Bone marrow (tissue), 2 donors: ENCODE measurements at regions not wholly inside any gene's neighbourhood (a gene's known extent, or its start where the extent isn't known, plus 50 kb on each side); places are given as distances from the start of the nearest gene placed in this dataset.
A peak's percentile ranks its signal among the peaks of the same experiment; 100 is the strongest.

Experiments
- DNase-seq, 2 donors: peaks; one replicate each; lab custom pipeline; 2025; lab: John Stamatoyannopoulos, UW

DNA sequence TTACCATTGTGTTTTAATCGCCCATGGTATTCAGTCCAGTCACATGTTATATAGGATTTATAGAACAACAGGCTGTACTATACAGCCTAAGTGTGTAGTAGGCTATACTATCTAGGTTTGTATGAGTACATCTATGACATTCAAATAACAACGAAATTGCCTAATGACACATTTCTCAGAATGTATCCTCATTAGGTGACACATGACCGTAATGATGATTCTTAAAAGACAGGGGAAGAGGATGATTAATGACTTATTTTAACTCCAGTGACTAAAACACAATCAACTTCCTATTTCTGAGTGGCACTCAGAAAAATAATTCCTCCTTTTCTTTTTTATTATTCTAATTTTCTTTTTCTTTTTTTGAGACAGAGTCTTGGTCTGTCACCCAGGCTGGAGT lies 63.0 kb upstream of the ACSL3 start:
- DNase-seq = peak in 1 of 2 donors; percentile 86

DNA sequence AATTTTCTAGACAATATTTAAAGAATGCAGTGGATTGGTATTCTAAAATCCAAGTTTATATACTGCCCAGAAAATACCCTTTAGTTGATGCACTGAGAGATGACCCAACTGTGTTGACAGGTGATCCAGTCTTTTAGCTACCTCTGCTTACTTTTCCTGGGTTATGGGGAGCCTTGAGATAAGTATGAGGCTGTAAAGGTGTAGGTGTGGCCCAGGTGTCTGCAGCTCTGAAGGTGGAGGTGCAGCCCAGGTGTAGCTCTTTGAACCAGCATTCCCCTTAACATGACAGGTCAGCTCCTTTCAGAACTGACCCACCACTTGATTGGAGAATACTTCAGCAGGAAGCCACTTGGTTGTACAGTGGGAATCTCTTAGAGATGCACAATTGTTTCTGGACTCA lies 62.3 kb upstream of the ACSL3 start:
- no peak for DNase-seq

DNA sequence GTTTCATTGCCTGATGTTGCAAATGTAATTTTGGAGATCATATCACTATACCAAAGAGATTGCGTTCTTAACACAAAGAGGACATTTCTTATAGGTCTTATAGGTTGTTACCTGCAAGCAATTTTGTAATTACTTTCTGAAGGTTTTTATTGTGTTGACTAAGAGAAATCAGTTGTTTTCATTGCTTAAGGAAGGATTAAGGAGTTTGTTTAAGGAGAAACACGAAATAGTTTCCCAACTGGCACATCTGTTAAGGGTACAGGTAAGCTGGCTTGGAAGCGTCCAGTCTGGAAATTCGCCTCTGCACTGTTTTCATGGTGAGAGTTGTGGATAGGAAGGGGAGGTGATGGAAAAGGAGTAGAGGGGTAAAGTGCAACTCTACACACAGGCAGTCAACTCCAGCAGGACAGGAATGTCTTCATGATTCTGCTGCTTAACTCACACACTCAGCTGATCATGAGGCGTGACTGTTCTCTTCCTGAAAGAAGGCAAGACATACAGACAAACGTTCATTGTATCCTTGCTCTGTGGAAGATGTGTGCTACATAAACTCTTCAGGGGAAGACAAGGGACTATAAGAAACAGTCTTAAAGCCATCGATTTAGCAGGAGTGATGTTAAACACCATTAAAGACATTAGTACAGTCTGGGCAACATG lies 61.4 kb upstream of the ACSL3 start:
- DNase-seq = no peak

DNA sequence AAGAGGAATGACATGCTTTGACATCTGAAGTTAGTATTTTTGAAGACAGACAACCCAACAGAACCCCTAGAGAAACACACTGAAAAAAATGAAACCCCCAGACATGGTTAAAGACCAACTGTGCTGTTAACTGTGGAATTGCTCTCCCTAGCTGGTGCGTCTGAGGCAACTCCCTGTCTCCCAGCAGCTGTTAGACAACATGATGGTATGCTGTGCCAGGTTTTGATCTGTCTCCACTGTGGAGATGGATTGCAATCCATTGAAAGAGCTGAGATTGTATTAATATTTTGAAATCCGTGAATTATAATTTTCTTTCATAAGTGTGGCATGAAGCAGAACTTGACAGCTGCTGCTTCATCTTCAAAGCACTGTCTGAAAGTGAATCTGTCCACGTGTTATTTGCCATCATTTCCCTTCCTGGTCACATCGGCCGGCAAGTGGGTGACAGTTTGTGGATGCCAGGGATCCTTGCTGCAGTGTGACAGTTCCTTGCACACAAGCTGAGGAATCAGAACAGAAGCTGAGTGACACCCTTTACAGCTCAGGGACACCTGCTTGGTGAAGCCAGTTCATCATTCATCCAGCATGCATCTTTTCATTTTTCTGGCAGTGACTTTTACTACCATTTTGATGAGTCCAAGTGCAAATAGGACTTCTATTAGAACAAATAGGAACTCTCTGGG lies 58.2 kb upstream of the ACSL3 start:
- no peak for DNase-seq

DNA sequence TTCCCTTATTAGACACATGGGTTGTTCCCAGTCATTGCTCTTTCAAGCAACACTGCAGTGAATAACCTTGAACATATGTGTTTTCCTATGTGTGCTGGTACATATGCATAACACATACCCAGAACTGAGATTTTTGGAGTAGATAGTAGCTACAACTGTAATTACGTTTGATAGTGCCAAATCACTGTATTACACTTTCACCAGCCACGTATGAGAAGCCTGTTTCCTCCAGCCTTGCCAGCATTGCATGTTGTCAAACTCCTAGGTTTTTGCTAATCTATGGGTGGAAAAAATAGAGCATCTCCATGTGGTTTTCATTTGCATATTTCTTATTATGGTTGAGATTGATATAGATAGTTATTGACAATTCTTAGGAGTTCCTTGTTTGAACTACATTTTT lies 56.5 kb upstream of the ACSL3 start:
- no peak for DNase-seq

DNA sequence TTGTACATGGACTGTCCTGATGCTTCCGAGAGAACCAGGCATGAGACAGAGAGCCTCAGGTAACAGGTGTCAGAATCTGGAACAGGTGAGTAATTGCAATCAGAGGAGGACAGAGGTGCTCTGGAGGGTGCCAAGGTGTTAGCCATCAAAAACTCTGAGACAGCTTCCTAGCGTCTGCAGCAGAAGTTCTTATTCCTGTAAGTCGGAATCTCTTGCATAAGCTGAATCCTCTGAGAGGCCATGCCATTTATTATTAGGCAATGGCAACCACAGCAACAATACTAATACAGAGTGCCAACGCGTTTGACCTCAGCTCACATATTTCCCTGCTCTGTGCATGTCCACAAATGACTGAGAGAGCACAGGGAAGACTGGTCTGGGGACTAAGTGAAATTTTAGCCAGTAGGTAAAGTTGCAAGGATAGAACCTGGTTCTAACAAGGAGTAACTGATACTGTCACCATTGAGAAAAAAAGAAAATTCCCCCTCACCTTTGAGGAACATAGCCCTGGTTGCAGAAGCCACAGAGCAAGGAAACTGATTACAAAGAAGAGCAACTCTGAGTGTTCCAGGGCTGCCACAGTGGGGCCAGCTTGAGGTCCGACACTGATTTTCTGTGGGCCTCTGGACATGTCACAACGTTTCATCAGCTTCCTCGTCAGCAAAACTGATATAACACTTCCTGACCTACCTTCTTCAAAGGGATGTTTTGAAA lies 55.1 kb upstream of the ACSL3 start:
- no peak for DNase-seq

DNA sequence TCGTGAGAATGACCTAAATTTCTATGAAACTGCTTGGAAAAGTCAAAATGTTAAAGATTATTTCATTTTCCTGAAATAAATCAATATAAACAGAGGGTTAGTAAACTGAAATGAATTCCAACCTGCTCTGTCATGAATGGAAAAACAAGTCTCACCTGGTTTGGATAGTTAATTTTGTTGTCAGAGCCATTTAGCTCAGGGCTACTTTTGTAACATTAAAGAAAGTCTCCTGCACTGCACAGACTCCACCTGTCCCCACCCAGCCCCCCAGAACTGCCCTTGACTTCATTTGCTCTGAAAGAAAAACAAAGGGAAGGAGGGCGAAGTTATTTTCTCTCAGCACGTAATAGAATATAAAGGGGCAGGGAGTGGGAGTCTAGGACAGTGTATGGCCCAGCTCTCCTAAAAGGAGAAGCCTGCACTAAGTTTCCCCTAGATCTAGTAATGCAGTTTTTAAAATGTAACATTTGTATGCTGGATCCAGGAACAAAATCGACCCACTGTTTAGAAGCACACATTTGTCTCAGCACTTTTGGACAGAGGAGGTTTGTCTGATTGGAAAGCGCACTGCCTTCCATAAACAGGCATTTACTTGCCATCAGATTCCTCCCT lies 54.2 kb upstream of the ACSL3 start:
- no peak for DNase-seq

DNA sequence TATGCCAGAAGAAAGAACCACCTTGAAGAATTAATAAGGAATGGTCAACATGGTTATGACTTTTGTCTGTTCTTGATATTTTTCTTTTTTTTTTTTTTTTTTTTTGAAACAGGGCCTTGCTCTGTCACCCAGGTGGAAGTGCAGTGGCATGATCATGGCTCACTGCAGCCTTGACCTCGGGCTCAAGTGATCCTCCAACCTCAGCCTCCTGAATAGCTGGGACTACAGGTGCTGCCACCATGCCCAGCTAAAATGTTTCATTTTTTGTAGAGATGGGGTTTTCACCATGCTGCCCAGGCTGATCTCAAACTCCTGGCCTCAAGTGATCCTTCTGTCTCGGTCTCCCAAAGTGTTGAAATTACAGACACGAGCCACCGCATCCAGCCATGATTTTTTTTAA lies 53.4 kb upstream of the ACSL3 start:
- no peak for DNase-seq

DNA sequence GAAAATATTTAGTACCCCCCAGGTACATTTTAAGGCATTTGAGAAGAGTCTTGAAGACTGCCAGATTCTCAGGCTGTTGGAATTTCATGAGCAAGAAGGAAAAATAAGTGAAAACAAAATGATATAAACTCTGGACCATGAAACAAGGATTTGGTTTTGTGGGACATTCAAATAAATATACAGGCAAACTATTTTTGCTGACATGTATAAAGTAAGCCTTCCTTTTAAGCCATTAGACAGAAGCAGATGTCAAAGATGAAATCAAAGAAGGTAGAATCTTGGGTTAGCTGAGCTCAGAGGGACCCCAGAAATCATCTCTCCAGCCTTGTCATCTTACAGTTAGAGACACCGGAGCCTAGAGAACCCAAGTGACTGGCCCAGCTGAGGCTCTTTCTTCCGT lies 51.3 kb upstream of the ACSL3 start:
- no peak for DNase-seq

DNA sequence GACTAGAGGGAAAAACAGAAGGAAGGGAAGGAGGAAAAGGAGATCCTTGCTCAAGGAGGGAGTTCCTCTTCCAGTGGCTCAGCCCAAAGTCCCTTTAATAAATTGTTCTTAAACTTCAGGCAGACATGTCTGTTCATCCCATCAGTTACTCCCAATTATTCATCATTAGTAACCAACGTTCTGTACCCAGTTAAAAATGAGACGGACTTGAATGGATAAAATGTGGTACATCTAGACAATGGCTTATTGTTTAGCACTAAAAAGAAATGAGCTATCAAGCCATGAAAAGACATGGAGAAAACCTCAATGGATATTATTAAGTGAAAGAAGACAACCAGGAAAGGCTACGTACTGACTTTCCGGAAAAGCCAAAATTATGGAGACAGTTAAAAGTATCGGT lies 50.8 kb upstream of the ACSL3 start:
- no peak for DNase-seq
